OCI-LY3 (cell line): ENCODE measurements at regions not wholly inside any gene's neighbourhood (a gene's known extent, or its start where the extent isn't known, plus 50 kb on each side); places are given as distances from the start of the nearest gene placed in this dataset.

Source experiments
- H2AFZ ChIP-seq: fragments of 200-600, 300-600 bp; shearing (Covaris generic); 2 replicates; pipeline ENCODE4 v1.6.0; 2014; ENCODE audit warnings: antibody characterized with exemption, low read depth, low read length
- H3K27ac ChIP-seq: fragments of 200-600, 300-600 bp; sonication (generic); 2 replicates; pipeline ENCODE4 v1.5.1; 2014; ENCODE audit warnings: mild to moderate bottlenecking, low read length, moderate library complexity, mixed read lengths
- H3K27me3 ChIP-seq: fragments of 200-600, 300-600 bp; sonication (generic); 2 replicates; pipeline ENCODE4 v1.6.1; 2014; ENCODE audit warnings: low read depth, low read length, mixed read lengths
- H3K36me3 ChIP-seq: fragments of 200-600, 300-600 bp; sonication (generic); replicated peaks from 2 replicates; pipeline ENCODE3; 2014; ENCODE audit warnings: low read depth, low read length, mixed read lengths
- H3K4me1 ChIP-seq: fragments of 300-600, 200-600 bp; sonication (generic); 2 replicates; pipeline ENCODE4 v1.6.1; 2014; ENCODE audit warnings: low read length, mixed read lengths
- H3K4me2 ChIP-seq: fragments of 200-600, 300-600 bp; sonication (generic); 2 replicates; pipeline ENCODE4 v1.6.1; 2014; ENCODE audit warnings: low read length, mixed read lengths
- H3K4me3 ChIP-seq: fragments of 300-600, 200-600 bp; sonication (generic); 2 replicates; pipeline ENCODE4 v1.5.1; 2014; ENCODE audit warnings: antibody characterized with exemption, mild to moderate bottlenecking, low read length, moderate library complexity
- H3K79me2 ChIP-seq: fragments of 300-600, 200-600 bp; shearing (Covaris generic); 2 replicates; pipeline ENCODE4 v1.6.1; 2014; ENCODE audit warnings: mild to moderate bottlenecking, low read length, mixed read lengths
- H3K9ac ChIP-seq: fragments of 300-600, 200-600 bp; shearing (Covaris generic); 2 replicates; pipeline ENCODE4 v1.6.0; 2014; ENCODE audit warnings: mild to moderate bottlenecking, low read length, moderate library complexity
- H3K9me3 ChIP-seq: fragments of 200-600, 300-600 bp; shearing (Covaris generic); 2 replicates; pipeline ENCODE4 v1.6.1; 2014; ENCODE audit warnings: low read length, mixed read lengths; ENCODE audit not compliant: insufficient read depth
- H4K20me1 ChIP-seq: fragments of 200-600, 300-600 bp; sonication (generic); 2 replicates; pipeline ENCODE4 v1.6.1; 2016; ENCODE audit warnings: low read length, mixed read lengths; ENCODE audit not compliant: insufficient read depth
- CTCF ChIP-seq: fragments of 200-600, 300-600 bp; sonication (generic); IDR thresholded peaks from 2 replicates; pipeline ENCODE4 v1.5.1; 2014; ENCODE audit warnings: antibody characterized with exemption, low read length, low read depth
- EZH2phosphoT487 ChIP-seq: fragments of 200-600 bp; shearing (Covaris generic); IDR thresholded peaks from 2 replicates; pipeline ENCODE4 v1.6.1; 2018; ENCODE audit warnings: antibody characterized with exemption, mixed run types, low read depth

- Histone ChIP-seq H3K4me1 (no peaks in the 10 kb centered on the region), H3K79me2 (peaks cover 7% of the 10 kb centered on the region; the same call in 1 of the 2 replicates), H3K27ac (no peak overlapping the region), H3K9ac (no peak overlapping the region), H3K27me3 (no peaks in the 10 kb centered on the region), H3K9me3 (peaks cover 6% of the 10 kb centered on the region; the same call in 1 of the 2 replicates), H3K36me3 (peaks cover 28% of the 10 kb centered on the region), H3K4me2 (no peak overlapping the region), H3K4me3 (no peak overlapping the region), H4K20me1 (no peaks in the 10 kb centered on the region), H2AFZ (no peak overlapping the region)
- no peak for TF ChIP-seq CTCF
- TF ChIP-seq EZH2phosphoT487 = no peak
These were observed 218.3 kb downstream of the BRD1 start for GRCh38 chr22:49609207-49609876.

GRCh38 chr22:49608660-49609059 lies 219.0 kb downstream of the BRD1 start:
- peaks cover 6% of the 10 kb centered on the region; the same call in 1 of the 2 replicates for H3K9me3 ChIP-seq
- no peak overlapping the region for H3K4me2 ChIP-seq
- H3K4me3 ChIP-seq = no peak overlapping the region
- H3K36me3 ChIP-seq = peaks cover 34% of the 10 kb centered on the region
- no peak overlapping the region for H2AFZ ChIP-seq
- no peak overlapping the region for H3K9ac ChIP-seq
- no peak overlapping the region for H3K27ac ChIP-seq
- H4K20me1 ChIP-seq = no peaks in the 10 kb centered on the region
- TF ChIP-seq CTCF (no peak), EZH2phosphoT487 (no peak)
- peaks cover 3% of the 10 kb centered on the region; the same call in 1 of the 2 replicates for H3K79me2 ChIP-seq
- H3K27me3 ChIP-seq = no peaks in the 10 kb centered on the region
- H3K4me1 ChIP-seq = no peaks in the 10 kb centered on the region

- TF ChIP-seq EZH2phosphoT487 (no peak), CTCF (no peak)
- H3K36me3 ChIP-seq = peaks cover 32% of the 10 kb centered on the region
- no peaks in the 10 kb centered on the region for H3K27me3 ChIP-seq
These were observed 219.4 kb downstream of the BRD1 start for GRCh38 chr22:49608228-49608627.

GRCh38 chr22:49607821-49608220 lies 219.9 kb downstream of the BRD1 start:
- no peak for TF ChIP-seq CTCF
- TF ChIP-seq EZH2phosphoT487 = no peak
- H3K9me3 ChIP-seq = peaks cover 6% of the 10 kb centered on the region; the same call in 1 of the 2 replicates
- H3K27ac ChIP-seq = no peak overlapping the region
- no peaks in the 10 kb centered on the region for H3K27me3 ChIP-seq
- peaks cover 28% of the 10 kb centered on the region for H3K36me3 ChIP-seq
- peaks cover 4% of the 10 kb centered on the region; the same call in 1 of the 2 replicates for H3K79me2 ChIP-seq
- H3K4me1 ChIP-seq = no peaks in the 10 kb centered on the region
- H3K4me3 ChIP-seq = no peak overlapping the region
- no peak overlapping the region for H2AFZ ChIP-seq
- H3K9ac ChIP-seq = no peak overlapping the region
- H3K4me2 ChIP-seq = no peak overlapping the region
- no peaks in the 10 kb centered on the region for H4K20me1 ChIP-seq

More at GRCh38 chr22:49608228-49608627, 219.4 kb downstream of the BRD1 start:
- H3K27ac ChIP-seq = no peak overlapping the region
- no peak overlapping the region for H3K4me3 ChIP-seq
- no peaks in the 10 kb centered on the region for H4K20me1 ChIP-seq
- H3K79me2 ChIP-seq = peaks cover 5% of the 10 kb centered on the region; the same call in 1 of the 2 replicates
- H3K4me1 ChIP-seq = no peaks in the 10 kb centered on the region
- H3K9me3 ChIP-seq = peaks cover 6% of the 10 kb centered on the region; the same call in 1 of the 2 replicates
- H2AFZ ChIP-seq = no peak overlapping the region
- no peak overlapping the region for H3K4me2 ChIP-seq
- no peak overlapping the region for H3K9ac ChIP-seq
